A172 (cell line): ENCODE measurements at regions not wholly inside any gene's neighbourhood (a gene's known extent, or its start where the extent isn't known, plus 50 kb on each side); places are given as distances from the start of the nearest gene placed in this dataset.
A peak's percentile ranks its signal among the peaks of the same experiment; 100 is the strongest.

Experiments used
- DNase-seq: peaks from one replicate; pipeline ENCODE4 v3.0.0-alpha.2; 2015; ENCODE audit warnings: low spot score

- DNase-seq = no peak
Measured at GRCh38 chr21:41689289-41689583, 77.6 kb downstream of the RIPK4 start.

- DNase-seq = no peak
Measured at GRCh38 chr21:41687633-41688032, 79.2 kb downstream of the RIPK4 start.

GRCh38 chr21:41686664-41687063, 80.2 kb downstream of the RIPK4 start:
- DNase-seq = no peak

GRCh38 chr21:41685511-41686149, 81.2 kb downstream of the RIPK4 start:
- no peak for DNase-seq

- DNase-seq = peak; percentile 92
Measured at GRCh38 chr21:41684381-41685245, 82.2 kb downstream of the RIPK4 start.

GRCh38 chr21:41683815-41684214, 83.0 kb downstream of the RIPK4 start:
- no peak for DNase-seq

GRCh38 chr21:41682719-41683179, 84.1 kb downstream of the RIPK4 start:
- no peak for DNase-seq

- no peak for DNase-seq
Measured at GRCh38 chr21:41681939-41682718, 84.7 kb downstream of the RIPK4 start.

- DNase-seq = no peak
Measured at GRCh38 chr21:41681348-41681801, 85.5 kb downstream of the RIPK4 start.

GRCh38 chr21:41680444-41681347, 86.2 kb downstream of the RIPK4 start:
- no peak for DNase-seq

GRCh38 chr21:41678924-41679318, 87.9 kb downstream of the RIPK4 start:
- DNase-seq = peak; percentile 100

GRCh38 chr21:41678016-41678923, 88.6 kb downstream of the RIPK4 start:
- DNase-seq = peak; percentile 97

GRCh38 chr21:41677671-41678015, 89.2 kb downstream of the RIPK4 start:
- DNase-seq = peak; percentile 92

GRCh38 chr21:41676198-41676597, 90.7 kb downstream of the RIPK4 start:
- no peak for DNase-seq

- no peak for DNase-seq
Measured at GRCh38 chr21:41675574-41675973, 91.3 kb downstream of the RIPK4 start.

- DNase-seq = no peak
Measured at GRCh38 chr21:41674402-41674801, 92.5 kb downstream of the RIPK4 start.

GRCh38 chr21:41673596-41674335, 93.1 kb downstream of the RIPK4 start:
- DNase-seq = no peak

GRCh38 chr21:41673071-41673470, 93.8 kb downstream of the RIPK4 start:
- DNase-seq = no peak

GRCh38 chr21:41672543-41672915, 94.3 kb downstream of the RIPK4 start:
- DNase-seq = no peak
